Stimulated activated CD4-positive, alpha-beta T cell treated with anti-CD3 and anti-CD28 coated beads, Interleukin-15, amount 100 ng/mL, for 24 hours (primary cell): ENCODE measurements at regions not wholly inside any gene's neighbourhood (a gene's known extent, or its start where the extent isn't known, plus 50 kb on each side); places are given as distances from the start of the nearest gene placed in this dataset.

Source experiments
- DNase-seq: peaks from one replicate; pipeline ENCODE4 v3.0.0-alpha.2; 2020

DNA sequence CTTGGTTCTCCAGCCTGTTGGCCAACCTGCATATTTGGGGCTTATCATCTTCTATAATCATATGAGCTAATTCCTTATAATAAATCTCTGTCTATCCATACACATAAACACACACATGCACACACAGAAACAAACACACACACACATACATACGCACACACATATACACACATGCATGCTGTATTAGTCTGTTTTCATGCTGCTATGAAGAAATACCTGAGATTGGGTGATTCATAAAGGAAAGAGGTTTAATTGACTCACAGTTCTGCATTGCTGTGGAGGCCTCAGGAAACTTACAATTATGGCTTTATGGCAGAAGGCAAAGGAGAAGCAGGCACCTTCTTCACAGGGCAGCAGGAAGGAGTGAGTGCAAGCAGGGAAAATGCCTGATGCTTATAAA lies 707.4 kb upstream of the CDH2 start:
- no peak for DNase-seq

- no peak for DNase-seq
Observed at GRCh38 chr18:28880856-28881255, 703.9 kb upstream of the CDH2 start.

- DNase-seq = no peak
Observed at GRCh38 chr18:28875059-28875458, 698.1 kb upstream of the CDH2 start.

GRCh38 chr18:28863396-28863795 lies 686.5 kb upstream of the CDH2 start:
- DNase-seq = no peak

- no peak for DNase-seq
Observed at GRCh38 chr18:28858248-28858647, 681.3 kb upstream of the CDH2 start.

DNA sequence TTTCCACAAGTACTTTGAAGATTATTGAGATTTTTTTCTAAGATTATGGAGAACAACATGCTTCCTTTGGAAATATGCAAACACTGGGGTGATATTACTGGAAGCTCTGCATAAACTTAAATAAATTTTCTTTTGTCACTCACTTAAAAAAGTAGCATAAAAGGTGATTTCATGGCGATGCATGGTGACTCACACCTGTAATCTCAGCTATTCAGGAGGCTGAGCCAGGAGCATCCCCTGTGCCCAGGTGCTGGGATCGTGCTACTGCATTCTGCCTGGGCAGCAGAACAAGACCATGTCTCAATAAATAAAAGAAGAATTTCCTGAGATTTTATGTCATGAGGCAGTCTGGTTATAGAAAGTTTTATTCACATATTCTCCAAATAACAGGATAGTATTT lies 679.1 kb upstream of the CDH2 start:
- no peak for DNase-seq

GRCh38 chr18:28855524-28855923 lies 678.6 kb upstream of the CDH2 start:
- DNase-seq = no peak

- no peak for DNase-seq
Observed at GRCh38 chr18:28854964-28855363, 678.0 kb upstream of the CDH2 start.

DNA sequence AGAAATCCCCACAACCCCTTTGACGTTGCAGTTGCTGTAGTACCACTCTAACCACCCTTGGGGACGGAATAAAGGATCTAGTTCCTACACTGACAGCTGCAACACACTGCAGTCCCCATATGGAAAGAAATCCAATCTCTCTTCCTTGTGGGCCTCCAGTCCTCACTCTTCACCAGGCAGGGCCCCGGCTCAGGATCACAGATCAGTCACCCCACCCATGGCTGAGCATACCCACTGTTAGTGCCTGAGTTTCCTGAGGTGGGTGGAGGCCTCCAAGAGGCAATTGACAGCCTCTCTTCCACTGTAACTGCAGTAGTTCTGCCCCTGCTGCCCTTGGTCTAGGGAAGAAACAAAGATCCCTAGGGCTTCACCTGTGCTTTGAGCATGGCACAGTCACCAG lies 670.0 kb upstream of the CDH2 start:
- no peak for DNase-seq

DNA sequence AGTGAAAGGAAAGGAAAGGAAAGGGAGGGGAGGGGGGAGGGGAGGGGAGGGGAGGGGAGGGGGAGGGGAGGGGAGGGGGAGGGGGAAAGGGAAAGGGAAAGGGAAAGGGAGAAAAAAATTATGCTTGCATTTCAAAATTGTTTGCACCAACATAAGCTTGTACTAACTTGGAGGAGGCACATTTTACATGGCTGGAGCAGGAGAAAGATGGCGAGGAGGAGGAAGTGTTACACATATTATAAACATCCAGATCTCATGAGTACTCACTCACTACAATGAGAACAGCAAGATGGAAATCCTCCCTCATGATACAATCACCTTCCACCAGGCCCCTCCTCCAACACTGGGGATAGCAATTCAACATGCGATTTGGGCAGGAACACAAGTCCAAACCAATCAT lies 660.2 kb upstream of the CDH2 start:
- no peak for DNase-seq

DNA sequence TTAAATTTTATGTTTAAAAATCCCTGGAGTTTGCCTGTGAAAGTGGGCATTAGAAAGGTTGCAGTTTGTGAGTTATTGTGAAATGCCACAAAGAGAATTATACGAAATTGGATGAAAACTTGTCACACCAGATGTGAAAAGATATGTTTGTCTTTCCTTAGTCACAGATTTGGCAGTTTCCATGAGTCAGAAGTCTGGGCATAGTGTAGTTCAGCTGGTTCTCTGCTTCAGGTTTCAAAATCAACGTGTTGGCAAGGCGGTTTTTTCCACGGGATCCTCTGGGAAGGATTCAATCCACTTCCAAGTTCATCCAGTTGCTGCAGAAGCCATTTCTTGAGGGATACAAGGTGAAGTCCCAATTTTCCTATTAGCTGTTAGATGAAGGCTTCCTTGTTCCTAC lies 658.0 kb upstream of the CDH2 start:
- no peak for DNase-seq

- no peak for DNase-seq
Observed at GRCh38 chr18:28831908-28832307, 655.0 kb upstream of the CDH2 start.

- DNase-seq = no peak
Observed at GRCh38 chr18:28831476-28831875, 654.5 kb upstream of the CDH2 start.

DNA sequence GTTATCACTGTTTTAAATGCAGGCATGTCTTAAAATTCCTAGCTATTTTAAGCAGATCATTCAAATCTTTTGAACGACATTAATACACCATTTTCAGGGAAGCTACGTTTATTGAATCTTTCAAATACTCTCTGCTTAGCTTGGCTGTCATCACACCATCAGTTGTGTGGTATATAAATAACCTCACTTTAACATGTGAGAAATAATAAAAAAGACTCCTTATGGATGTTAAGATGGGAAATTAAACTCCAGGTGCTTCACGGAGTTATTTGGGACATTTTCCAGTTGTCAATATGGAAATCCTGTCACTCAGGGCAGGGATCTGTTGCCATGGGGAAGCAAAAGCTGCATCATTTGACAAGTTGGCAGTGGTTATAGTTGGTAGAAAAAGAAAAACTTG lies 649.2 kb upstream of the CDH2 start:
- DNase-seq = no peak

DNA sequence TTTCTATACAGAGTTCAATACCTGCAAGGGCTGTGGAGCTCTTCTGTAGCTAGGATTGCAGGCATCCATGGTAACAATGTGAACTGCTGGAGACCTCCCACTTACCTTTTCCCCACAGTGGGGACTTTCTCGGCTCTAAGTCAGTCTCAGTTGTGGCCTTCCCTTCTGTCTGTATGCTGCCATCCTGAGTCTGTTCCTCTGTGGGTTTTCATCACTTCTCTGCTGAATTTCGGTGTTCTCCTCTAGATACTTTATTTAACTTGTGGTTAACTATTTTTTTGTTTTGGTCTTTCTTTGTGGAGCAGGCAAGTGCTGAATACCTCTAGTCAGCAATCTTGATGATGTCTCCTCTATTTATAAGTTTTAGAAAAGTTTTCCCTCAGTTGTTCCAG lies 647.2 kb upstream of the CDH2 start:
- no peak for DNase-seq

DNA sequence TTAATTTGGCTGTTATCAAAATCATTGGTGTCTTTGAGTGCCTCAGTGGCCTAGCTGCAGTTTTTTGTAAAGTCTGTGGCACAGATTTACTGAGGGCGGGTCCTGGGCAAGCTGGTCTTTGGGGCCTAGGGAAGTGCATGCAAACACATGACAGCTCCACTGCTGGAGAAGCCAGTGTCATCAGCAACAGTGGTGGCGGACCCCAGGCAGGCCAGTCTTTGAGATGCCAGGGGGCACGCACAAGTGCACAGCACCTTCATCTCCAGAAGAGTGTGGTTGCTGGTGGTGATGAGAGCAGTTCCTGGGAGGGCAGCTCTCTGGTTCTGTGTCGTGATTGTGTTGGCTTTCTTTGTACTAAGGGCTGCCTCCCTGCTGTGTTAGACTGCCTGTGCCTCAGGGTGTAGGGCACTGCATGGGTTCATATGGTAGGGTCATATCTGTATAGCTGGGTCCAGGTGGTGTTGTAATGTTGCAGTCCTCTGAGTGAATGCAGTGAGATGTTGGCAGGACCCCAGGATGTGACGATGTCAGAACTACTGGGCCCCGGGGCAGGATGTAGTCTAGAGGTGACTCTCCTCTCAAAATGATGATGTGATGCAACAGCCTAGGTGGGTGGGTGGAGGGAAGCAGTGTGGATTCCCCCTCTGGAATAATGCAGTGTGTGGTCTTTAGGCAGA lies 646.7 kb upstream of the CDH2 start:
- no peak for DNase-seq

GRCh38 chr18:28820353-28820752 lies 643.4 kb upstream of the CDH2 start:
- DNase-seq = no peak

DNA sequence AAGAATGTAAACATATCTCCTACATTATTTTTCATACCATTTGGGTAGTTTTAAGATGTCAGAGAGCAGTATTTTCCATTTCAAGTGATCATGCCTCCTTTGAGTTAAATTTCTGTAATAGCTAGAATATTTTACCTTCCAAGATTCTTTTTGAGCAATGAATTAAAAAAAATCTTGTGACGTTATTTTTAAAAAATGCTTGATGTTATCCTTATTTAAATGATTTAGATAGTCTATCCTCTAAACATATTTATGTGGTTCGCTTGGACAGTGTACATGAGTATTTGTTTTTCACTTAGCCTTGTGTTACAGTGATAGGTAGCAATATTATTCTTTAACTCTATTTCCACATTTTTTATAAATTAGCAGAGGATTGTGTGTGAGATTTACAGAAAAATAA lies 639.2 kb upstream of the CDH2 start:
- no peak for DNase-seq

GRCh38 chr18:28814365-28814764 lies 637.4 kb upstream of the CDH2 start:
- no peak for DNase-seq

GRCh38 chr18:28808373-28808772 lies 631.4 kb upstream of the CDH2 start:
- DNase-seq = no peak

DNA sequence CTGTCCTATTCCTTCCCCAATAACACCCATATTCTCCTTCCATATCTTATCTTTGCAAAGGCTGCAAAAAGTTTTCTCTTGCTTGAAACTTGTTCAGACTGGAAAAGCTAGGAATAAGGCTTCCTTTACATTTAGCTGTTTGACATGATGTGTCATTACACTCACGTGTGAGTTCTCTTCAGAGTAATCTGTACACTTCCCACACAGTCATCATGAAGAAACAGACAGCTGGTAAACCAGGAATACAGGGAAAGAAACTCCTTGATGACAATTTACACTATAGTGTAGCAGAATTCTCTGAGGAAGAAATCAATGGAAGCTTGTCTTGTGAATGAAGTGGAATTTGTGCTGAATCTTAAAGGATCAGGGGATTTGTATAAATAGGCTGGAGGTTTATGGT lies 628.6 kb upstream of the CDH2 start:
- DNase-seq = no peak

DNA sequence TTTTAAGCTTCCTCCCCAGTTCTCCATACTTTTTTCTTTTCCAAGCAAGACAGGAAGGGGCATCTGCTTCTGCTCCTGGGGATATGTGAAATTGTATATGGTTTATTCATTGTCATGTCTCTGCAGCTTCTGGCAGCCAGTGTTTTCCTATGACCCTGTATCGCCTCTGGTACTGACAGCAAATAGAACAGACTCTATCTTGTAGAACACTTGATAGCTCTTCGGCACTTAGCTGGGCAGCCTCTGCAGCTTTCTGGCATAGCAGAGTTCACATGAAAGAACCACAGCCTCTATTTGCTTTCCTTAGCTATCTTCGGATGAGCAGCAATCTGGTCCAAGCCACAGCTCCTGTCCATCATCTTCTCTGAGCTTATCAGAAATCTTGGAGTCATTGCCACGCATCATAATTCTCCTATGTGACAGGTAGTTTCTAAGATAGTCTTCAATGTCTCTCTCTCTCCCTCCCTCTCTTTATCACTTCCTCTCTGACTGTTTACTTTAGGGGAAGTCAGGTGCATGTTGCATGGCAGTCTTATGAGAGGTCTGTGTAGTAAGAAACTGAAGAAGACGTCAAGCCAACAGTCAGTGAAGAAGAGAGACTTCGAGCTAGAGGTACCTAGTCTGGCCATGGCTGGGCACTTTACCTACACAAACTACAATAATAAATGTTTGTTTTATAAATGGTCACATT lies 627.7 kb upstream of the CDH2 start:
- DNase-seq = no peak

GRCh38 chr18:28802546-28802945 lies 625.6 kb upstream of the CDH2 start:
- no peak for DNase-seq

DNA sequence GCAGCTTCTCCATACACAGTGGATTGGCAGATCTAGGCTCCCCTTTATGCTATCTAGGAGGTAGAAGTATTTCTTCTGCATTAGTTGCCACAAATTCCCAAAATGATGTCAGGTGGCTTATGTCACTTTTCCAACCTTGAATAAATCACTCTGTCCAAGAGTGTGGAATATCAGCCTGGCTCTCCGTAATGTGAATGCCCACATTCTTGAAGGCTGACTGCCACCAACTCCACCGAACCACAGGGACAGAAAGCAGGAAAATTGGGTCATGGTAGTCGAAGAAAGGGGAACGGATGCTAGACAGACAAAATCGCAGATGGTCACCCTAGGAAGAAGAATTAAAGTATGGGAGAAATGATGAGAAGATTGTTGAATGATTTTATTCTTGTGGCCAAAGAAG lies 624.9 kb upstream of the CDH2 start:
- DNase-seq = no peak
